Upper lobe of right lung (tissue), 1 donor: ENCODE measurements at regions not wholly inside any gene's neighbourhood (a gene's known extent, or its start where the extent isn't known, plus 50 kb on each side); places are given as distances from the start of the nearest gene placed in this dataset.

Experiments used
- ATAC-seq: fragments of 200-7000 bp; cut with Tn5 transposase; one replicate; pipeline ENCODE4 v1.9.1; 2020; ENCODE audit warnings: mild to moderate bottlenecking, moderate library complexity
- DNase-seq: peaks from one replicate; pipeline ENCODE4 v3.0.0-alpha.2; 2020
- H3K27ac ChIP-seq: fragments of 200-600 bp; one replicate; pipeline ENCODE4 v1.8.0; 2022
- H3K27me3 ChIP-seq: fragments of 200-600 bp; one replicate; pipeline ENCODE4 v1.8.0; 2022; ENCODE audit warnings: mild to moderate bottlenecking
- H3K36me3 ChIP-seq: fragments of 200-600 bp; one replicate; pipeline ENCODE4 v1.8.0; 2022
- H3K4me1 ChIP-seq: fragments of 200-600 bp; one replicate; pipeline ENCODE4 v1.8.0; 2022
- H3K4me3 ChIP-seq: fragments of 200-600 bp; one replicate; pipeline ENCODE4 v1.8.0; 2022; ENCODE audit warnings: mild to moderate bottlenecking
- H3K9me3 ChIP-seq: fragments of 200-600 bp; one replicate; pipeline ENCODE4 v1.8.0; 2022
- intact Hi-C: fragments of 100-400 bp; cut with DNase I; formaldehyde crosslinking; loops from one replicate; pipeline ENCODE4 v1.11.0; 2022
- TF ChIP-seq, protein P1 (sequence below): fragments of 200-600 bp; IDR thresholded peaks from one replicate; pipeline ENCODE4 v1.8.0; 2022; ENCODE audit warnings: antibody characterized with exemption
- donor health status: DM: no; HTN: yes; CAD: no; lungs with severe emphysema.

DNA sequence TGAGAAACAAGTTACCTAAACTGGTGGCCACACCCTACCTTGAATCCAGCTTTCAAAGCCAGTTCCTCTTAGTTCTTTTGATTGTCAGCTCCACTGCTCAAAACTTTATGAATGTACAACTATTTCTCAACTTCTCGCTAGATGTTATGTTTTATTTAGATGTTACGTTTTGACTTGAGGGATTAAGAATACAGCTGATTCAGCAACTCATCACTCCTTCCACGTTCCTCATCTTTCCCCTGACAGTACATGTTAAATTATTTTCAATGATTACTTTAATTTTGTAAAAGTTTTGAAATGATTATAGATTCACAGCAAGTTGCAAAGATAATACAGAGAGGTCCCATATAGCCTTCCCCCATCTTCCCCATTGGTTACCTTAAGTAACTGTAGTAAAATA lies 553.4 kb downstream of the GALR1 start:
- ATAC-seq (no peak), DNase-seq (no peak)
- Histone ChIP-seq H3K36me3 (no peaks in the 10 kb centered on the region), H3K27ac (no peak overlapping the region), H3K9me3 (no peaks in the 10 kb centered on the region), H3K27me3 (no peaks in the 10 kb centered on the region), H3K4me3 (no peak overlapping the region), H3K4me1 (no peaks in the 10 kb centered on the region)
- intact Hi-C loops: no loop called here
- TF ChIP-seq, protein P1, sequence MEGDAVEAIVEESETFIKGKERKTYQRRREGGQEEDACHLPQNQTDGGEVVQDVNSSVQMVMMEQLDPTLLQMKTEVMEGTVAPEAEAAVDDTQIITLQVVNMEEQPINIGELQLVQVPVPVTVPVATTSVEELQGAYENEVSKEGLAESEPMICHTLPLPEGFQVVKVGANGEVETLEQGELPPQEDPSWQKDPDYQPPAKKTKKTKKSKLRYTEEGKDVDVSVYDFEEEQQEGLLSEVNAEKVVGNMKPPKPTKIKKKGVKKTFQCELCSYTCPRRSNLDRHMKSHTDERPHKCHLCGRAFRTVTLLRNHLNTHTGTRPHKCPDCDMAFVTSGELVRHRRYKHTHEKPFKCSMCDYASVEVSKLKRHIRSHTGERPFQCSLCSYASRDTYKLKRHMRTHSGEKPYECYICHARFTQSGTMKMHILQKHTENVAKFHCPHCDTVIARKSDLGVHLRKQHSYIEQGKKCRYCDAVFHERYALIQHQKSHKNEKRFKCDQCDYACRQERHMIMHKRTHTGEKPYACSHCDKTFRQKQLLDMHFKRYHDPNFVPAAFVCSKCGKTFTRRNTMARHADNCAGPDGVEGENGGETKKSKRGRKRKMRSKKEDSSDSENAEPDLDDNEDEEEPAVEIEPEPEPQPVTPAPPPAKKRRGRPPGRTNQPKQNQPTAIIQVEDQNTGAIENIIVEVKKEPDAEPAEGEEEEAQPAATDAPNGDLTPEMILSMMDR: no peak

DNA sequence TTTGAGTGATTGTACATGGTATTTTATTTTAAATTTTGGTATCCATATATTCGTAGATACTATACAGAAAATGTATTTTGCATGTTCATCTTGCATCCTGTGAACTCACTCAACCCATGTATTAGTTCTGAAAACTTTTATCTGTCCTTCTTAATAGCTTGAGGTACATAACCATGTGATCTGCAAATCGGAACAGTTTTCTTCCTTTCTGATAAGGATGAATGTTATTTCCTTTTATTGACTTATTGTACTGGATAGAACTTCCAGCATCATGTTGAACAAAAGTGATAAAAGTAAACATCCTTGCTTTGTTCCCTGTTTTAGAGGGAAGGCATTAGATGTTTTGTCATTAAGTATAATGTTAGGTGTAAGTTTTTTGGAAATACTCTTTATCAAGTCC lies 554.7 kb downstream of the GALR1 start:
- ATAC-seq (no peak), DNase-seq (no peak)
- TF ChIP-seq, protein P1: no peak
- intact Hi-C loops: no loop called here
- Histone ChIP-seq H3K27ac (no peak overlapping the region), H3K27me3 (no peaks in the 10 kb centered on the region), H3K36me3 (no peaks in the 10 kb centered on the region), H3K4me3 (no peak overlapping the region), H3K9me3 (no peaks in the 10 kb centered on the region), H3K4me1 (no peaks in the 10 kb centered on the region)

DNA sequence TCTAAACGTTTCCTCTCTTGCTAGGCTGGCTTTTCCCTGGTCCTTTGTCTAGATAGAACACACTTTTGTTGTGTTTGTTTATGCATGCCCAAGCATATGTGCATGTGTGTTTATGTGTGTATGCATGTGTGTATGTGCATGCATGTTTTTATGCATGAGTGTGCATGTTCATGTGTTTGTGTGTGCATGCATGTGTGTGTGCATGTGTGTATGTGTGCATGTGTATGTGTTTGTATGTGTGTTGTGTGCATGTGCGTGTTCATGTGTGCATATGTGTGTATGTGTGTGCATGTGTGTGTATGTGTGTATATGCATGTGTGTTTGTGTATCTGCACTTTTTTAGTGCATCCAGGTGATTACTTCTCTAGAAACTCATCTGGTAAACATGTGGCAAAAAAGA lies 558.0 kb downstream of the GALR1 start:
- H3K36me3 ChIP-seq: no peaks in the 10 kb centered on the region
- TF ChIP-seq, protein P1: no peak
- H3K27ac ChIP-seq: no peak overlapping the region
- H3K27me3 ChIP-seq: no peaks in the 10 kb centered on the region
- H3K4me3 ChIP-seq: no peak overlapping the region
- intact Hi-C loops: no loop called here
- DNase-seq (no peak), ATAC-seq (no peak)
- H3K9me3 ChIP-seq: no peaks in the 10 kb centered on the region
- no peaks in the 10 kb centered on the region for H3K4me1 ChIP-seq

DNA sequence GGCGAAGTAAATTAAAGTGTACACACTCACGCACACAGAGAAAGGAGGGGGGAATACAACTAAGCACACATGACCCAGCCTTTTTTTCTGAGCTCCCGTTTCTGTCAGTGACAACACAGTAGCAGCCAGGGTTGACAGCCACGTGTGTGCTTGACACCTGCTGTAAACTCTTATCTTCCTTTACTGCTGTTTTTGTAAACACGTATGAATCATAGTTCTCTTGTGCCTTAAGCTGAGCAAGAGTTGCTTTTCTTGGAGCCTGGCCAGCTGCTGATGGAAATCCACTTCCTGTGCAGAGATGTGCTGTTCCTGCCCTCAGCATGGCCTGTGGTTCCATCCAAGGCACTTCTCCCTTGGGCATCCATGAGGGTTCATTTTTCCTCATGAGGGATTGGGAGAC lies 561.9 kb downstream of the GALR1 start:
- Histone ChIP-seq H3K27me3 (no peaks in the 10 kb centered on the region), H3K4me1 (no peaks in the 10 kb centered on the region), H3K4me3 (no peak overlapping the region), H3K27ac (no peak overlapping the region), H3K9me3 (no peaks in the 10 kb centered on the region), H3K36me3 (no peaks in the 10 kb centered on the region)
- intact Hi-C loops: no loop called here
- TF ChIP-seq, protein P1: no peak
- peak; percentile 49 for ATAC-seq
- no peak for DNase-seq

DNA sequence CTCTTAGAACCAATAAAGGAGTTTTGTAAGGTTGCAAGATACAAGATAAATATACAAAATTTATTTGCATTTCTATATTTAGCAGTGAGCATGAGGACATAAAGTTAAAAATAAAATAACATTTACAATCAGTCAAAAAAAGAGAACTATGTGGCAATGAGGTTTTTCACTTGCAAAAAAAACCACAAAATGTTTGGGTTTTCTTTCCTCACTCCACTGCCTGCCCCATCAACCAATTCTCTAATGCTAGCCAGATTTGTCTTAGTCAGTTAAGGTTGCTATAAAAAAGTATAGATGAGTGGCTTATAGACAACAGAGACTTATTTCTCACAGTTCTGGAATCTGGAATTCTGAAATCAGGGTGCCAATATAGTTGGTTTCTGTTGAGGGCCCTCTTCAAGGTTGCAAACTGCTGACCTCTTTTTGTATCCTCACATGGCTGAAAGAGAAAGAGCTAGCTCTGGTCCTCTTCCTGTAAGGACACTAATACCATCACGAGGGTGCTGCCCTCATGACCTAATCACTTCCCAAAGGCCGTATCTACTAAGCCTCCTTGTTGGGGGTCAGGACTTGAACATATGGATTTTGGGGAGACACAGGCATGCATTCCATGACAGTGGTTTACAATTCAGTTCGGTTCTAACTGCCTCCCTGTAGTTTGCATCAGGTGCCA lies 566.2 kb downstream of the GALR1 start:
- H3K36me3 ChIP-seq: no peaks in the 10 kb centered on the region
- TF ChIP-seq, protein P1: no peak
- no peak overlapping the region for H3K4me3 ChIP-seq
- no peak for ATAC-seq
- no peak for DNase-seq
- no peaks in the 10 kb centered on the region for H3K4me1 ChIP-seq
- no peak overlapping the region for H3K27ac ChIP-seq
- H3K9me3 ChIP-seq: no peaks in the 10 kb centered on the region
- no peaks in the 10 kb centered on the region for H3K27me3 ChIP-seq
- intact Hi-C loops: no loop called here

DNA sequence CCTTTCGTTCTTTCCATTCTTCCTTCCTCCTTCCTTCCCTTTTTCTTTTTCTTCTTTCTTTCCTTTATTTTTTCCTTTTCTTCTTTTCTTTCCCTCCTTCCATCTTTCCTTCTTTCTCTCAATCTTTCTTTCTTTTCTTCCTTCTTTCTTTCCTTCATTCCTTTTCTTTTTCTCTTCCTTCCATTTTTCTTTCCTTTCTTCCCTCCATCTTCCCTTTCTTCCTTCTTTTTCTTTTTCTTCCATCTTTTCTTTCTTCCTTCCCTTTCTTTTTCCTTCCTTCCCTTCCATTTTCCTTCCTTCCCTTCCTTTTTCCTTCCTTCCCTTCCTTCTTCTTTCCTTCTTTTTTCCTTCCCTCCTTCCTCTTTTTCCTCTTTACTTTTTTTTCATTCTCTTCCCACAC lies 568.7 kb downstream of the GALR1 start:
- H3K4me1 ChIP-seq: no peaks in the 10 kb centered on the region
- no peaks in the 10 kb centered on the region for H3K27me3 ChIP-seq
- TF ChIP-seq, protein P1: no peak
- DNase-seq: no peak
- no peak overlapping the region for H3K27ac ChIP-seq
- intact Hi-C loops: no loop called here
- no peak overlapping the region for H3K4me3 ChIP-seq
- no peaks in the 10 kb centered on the region for H3K36me3 ChIP-seq
- no peak for ATAC-seq
- no peaks in the 10 kb centered on the region for H3K9me3 ChIP-seq
